Dermis microvascular lymphatic vessel endothelial cell (primary cell): ENCODE measurements at regions not wholly inside any gene's neighbourhood (a gene's known extent, or its start where the extent isn't known, plus 50 kb on each side); places are given as distances from the start of the nearest gene placed in this dataset.

Experiments
- DNase-seq, 2 donors: peaks; one replicate each; pipeline versions ENCODE4 v3.0.0 to v3.0.0-alpha.2; 2010; ENCODE audit warnings: low read depth in 2 of 2

GRCh38 chr18:52278191-52278590, 61.8 kb upstream of the DCC start:
- DNase-seq, result no peak

DNA sequence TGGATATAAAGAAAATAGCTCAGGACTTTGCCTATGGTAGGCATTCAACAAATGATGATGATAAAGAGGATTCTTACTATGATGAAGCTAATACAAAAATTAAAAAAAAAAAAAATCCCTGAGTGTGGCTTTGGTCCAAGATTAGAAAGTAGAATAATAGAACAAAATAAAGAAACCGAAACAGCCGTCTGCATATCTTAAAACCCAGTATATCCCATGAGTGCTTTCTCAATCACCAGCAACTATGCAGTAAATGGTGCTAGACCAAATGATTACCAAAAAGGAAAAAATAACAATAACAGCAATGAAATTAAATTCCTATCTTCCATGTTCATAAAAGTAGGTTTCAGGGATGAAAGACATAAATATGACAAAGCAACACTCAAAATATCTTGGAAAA, 59.3 kb upstream of the DCC start:
- DNase-seq, result no peak

GRCh38 chr18:52283927-52284326, 56.1 kb upstream of the DCC start:
- no peak for DNase-seq

DNA sequence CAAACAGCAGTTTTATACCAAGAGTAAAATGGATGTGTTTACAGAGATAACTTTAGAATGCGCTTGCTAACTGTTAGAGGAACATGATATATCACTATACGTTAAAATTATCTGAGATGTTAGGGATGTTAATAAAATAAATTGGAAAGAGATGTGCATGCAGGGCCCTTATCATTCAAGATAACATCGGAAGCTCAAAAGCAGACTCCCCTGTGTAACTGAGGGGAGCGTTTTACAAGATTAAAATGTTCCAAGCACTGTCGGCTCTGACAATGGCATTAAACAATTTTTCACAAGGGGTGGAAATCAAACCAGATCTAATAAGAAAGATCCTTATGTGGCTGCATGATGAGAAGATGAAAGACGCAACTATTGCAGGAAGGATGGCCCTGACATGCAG, 53.3 kb upstream of the DCC start:
- no peak for DNase-seq

- DNase-seq, result no peak
These were observed 52.8 kb upstream of the DCC start for GRCh38 chr18:52287151-52287550.

- DNase-seq, result no peak
These were observed 51.5 kb upstream of the DCC start for GRCh38 chr18:52288403-52289004.

DNA sequence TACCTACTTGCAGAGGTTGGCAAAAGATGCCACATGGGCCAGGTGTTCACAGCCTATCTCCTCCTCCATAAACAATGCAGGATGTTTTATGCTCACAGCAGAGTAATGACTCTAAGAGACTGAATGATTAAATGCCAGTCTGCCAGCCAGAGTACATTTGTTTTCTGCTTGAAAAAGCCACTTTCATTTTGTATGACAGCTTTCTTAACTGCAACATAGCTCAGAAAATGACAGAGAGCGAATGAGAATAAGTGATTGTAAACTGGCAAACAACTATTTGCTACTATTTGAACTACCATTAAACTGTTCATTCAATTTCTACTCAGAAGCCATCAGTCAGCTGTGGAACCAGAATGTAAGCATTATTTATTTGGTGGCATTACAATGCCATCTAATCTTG, 50.6 kb upstream of the DCC start:
- DNase-seq, result no peak
